HEK293T (cell line): ENCODE measurements at regions not wholly inside any gene's neighbourhood (a gene's known extent, or its start where the extent isn't known, plus 50 kb on each side); places are given as distances from the start of the nearest gene placed in this dataset.

Source experiments
- CTCF ChIA-PET: fragments of 350-600 bp; formaldehyde crosslinking; extraction: SDS; loops from one replicate; lab custom pipeline; 2021; ENCODE audit warnings: antibody characterized with exemption, inconsistent platforms; lab: Yijun Ruan, JAX
- POLR2A ChIA-PET: fragments of 350-600 bp; formaldehyde crosslinking; extraction: SDS; loops from one replicate; lab custom pipeline; 2020; ENCODE audit warnings: antibody characterized with exemption, inconsistent platforms; lab: Yijun Ruan, JAX
- DNase-seq: peaks from one replicate; pipeline ENCODE4 v3.0.0; 2012; ENCODE audit warnings: mixed read lengths; ENCODE audit errors: extremely low spot score
- ARNT ChIP-seq: fragments of 450-650 bp; IDR thresholded peaks from 2 replicates; pipeline ENCODE4 v1.6.1; 2017; ENCODE audit warnings: mild to moderate bottlenecking
- BHLHE40 ChIP-seq: fragments of 450-650 bp; IDR thresholded peaks from 2 replicates; pipeline ENCODE4 v1.6.1; 2016; ENCODE audit warnings: mild to moderate bottlenecking, moderate library complexity, borderline replicate concordance
- CTBP1 ChIP-seq: fragments of 450-650 bp; IDR thresholded peaks from 2 replicates; pipeline ENCODE4 v1.6.1; 2016; ENCODE audit warnings: borderline replicate concordance
- ELF4 ChIP-seq: fragments of 450-650 bp; IDR thresholded peaks from 2 replicates; pipeline ENCODE4 v1.6.1; 2017; ENCODE audit warnings: antibody characterized with exemption
- FOXA1 ChIP-seq: fragments of 450-650 bp; IDR thresholded peaks from 2 replicates; pipeline ENCODE4 v1.6.1; 2016; ENCODE audit warnings: mild to moderate bottlenecking
- FOXK2 ChIP-seq: fragments of 450-650 bp; IDR thresholded peaks from 2 replicates; pipeline ENCODE4 v1.6.1; 2016; ENCODE audit warnings: mild to moderate bottlenecking
- FOXM1 ChIP-seq: fragments of 450-650 bp; IDR thresholded peaks from 2 replicates; pipeline ENCODE4 v1.6.1; 2017; ENCODE audit warnings: mild to moderate bottlenecking, borderline replicate concordance
- HDGF ChIP-seq: fragments of 450-650 bp; IDR thresholded peaks from 2 replicates; pipeline ENCODE4 v1.6.1; 2017; ENCODE audit warnings: antibody characterized with exemption, borderline replicate concordance
- L3MBTL2 ChIP-seq: fragments of 450-650 bp; conservative IDR thresholded peaks from 2 replicates; pipeline ENCODE4 v1.6.1; 2016; ENCODE audit warnings: mild to moderate bottlenecking
- LEF1 ChIP-seq: fragments of 450-650 bp; IDR thresholded peaks from 2 replicates; pipeline ENCODE4 v1.6.1; 2017; ENCODE audit warnings: mild to moderate bottlenecking, borderline replicate concordance
- NFRKB ChIP-seq: fragments of 450-650 bp; IDR thresholded peaks from 2 replicates; pipeline ENCODE4 v1.6.1; 2016; ENCODE audit warnings: mild to moderate bottlenecking, moderate library complexity
- PKNOX1 ChIP-seq: fragments of 450-650 bp; IDR thresholded peaks from 2 replicates; pipeline ENCODE4 v1.6.1; 2016
- SP1 ChIP-seq: fragments of 450-650 bp; IDR thresholded peaks from 2 replicates; pipeline ENCODE4 v1.6.1; 2017
- SUZ12 ChIP-seq: fragments of 450-650 bp; IDR thresholded peaks from 2 replicates; pipeline ENCODE4 v1.6.1; 2016; ENCODE audit warnings: mild to moderate bottlenecking
- TARDBP ChIP-seq: fragments of 450-650 bp; IDR thresholded peaks from 2 replicates; pipeline ENCODE4 v1.6.1; 2016
- ZNF384 ChIP-seq: fragments of 450-650 bp; IDR thresholded peaks from 2 replicates; pipeline ENCODE4 v1.6.1; 2016

DNA sequence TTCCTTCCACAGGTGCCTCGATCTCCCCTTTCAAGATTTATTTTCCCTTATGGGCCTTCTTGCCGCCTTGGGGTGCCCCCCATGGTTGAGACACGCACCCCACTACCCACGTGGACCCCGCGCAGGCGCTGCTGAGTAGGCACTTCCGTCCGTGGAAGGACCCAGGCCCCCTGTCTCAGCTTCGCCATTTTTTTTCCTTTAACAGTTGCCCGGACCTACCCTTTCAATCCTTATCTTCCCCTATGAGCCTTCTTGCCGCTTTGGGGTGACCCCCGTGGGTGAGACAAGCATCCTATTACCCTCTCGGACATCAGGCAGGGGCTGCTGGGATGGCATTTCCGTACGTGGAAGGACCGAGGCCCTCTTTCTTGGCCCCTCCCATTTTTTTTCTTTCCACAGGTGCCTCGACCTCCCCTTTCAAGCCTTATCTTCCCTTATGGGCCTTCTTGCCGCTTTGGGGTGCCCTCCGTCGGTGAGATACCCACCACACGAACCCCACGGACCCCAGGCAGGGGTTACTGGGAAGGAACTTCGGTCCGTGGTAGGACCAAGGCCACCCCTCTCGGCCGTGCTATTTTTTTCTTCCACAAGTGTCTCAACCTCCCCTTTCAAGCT, 268.2 kb downstream of the ALG10 start:
- no peak for DNase-seq
- TF ChIP-seq HDGF: no peak
- TF ChIP-seq LEF1: no peak
- no peak for TF ChIP-seq ARNT
- TF ChIP-seq NFRKB: no peak
- no peak for TF ChIP-seq BHLHE40
- TF ChIP-seq FOXM1: no peak
- no peak for TF ChIP-seq PKNOX1
- TF ChIP-seq FOXA1: no peak
- TF ChIP-seq ELF4: no peak
- no peak for TF ChIP-seq TARDBP
- no peak for TF ChIP-seq SP1
- TF ChIP-seq FOXK2: no peak
- TF ChIP-seq SUZ12: no peak
- ChIA-PET CTCF (no interaction called here), POLR2A (no interaction called here)

GRCh38 chr12:34291001-34291400, 268.7 kb downstream of the ALG10 start:
- TF ChIP-seq TARDBP: no peak
- no peak for TF ChIP-seq FOXM1
- ChIA-PET CTCF (no interaction called here), POLR2A (no interaction called here)
- no peak for DNase-seq

DNA sequence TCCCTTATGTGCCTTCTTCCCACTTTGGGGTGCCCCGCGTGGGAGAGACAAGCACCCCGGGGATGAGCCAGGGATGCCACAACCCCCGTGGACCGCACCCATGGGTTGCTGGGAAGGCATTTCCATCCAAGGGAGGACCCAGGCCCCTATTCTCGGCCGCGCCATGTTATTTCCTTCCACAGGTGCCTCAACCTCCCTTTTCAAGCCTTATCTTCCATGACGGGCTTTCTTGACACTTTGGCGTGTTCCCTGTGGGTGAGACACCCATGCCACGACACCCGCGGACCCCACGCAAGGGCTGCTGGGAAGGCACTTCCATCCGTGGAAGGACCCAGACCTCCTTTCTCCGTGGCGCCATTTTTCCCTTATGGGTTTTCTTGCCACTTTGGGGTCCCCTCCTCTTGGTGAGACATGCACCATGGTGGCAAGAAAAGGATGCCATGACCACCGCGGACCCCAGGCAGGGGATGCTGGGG, 269.2 kb downstream of the ALG10 start:
- POLR2A ChIA-PET: no interaction called here
- CTCF ChIA-PET: no interaction called here
- TF ChIP-seq CTBP1 (no peak), FOXA1 (no peak), PKNOX1 (no peak), BHLHE40 (no peak), SUZ12 (no peak), SP1 (no peak), ZNF384 (no peak), HDGF (no peak), L3MBTL2 (no peak), NFRKB (no peak), TARDBP (no peak), ARNT (no peak), LEF1 (no peak), FOXM1 (no peak), FOXK2 (no peak), ELF4 (no peak)
- DNase-seq: no peak

- ChIA-PET POLR2A (no interaction called here), CTCF (no interaction called here)
- no peak for DNase-seq
- TF ChIP-seq FOXM1 (no peak), TARDBP (no peak), NFRKB (no peak), ELF4 (no peak), L3MBTL2 (no peak), HDGF (no peak), PKNOX1 (no peak), ARNT (no peak), LEF1 (no peak), BHLHE40 (no peak), FOXA1 (no peak), SUZ12 (no peak), CTBP1 (no peak)
These were observed 270.7 kb downstream of the ALG10 start for GRCh38 chr12:34292736-34293625.

DNA sequence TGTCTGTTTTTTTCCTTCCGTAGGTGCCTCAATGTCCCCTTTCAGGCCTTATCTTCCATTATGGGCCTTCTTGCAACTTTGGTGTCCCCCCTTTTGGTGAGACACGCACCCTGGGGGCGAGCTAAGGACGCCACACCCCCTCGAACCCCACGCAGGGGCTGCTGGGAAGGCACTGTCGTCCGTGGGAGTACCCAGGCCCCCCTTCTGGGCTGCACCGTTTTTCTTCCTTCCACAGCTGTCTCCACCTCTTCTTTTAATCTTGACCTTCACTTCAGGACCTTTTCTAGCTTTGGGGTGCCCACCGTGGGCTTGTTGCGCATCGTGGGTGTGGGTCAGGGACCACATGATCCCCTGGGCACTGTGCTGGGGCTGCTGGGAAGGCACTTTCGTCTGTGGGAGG, 271.8 kb downstream of the ALG10 start:
- TF ChIP-seq ELF4 (no peak), L3MBTL2 (no peak), PKNOX1 (no peak), ZNF384 (no peak), NFRKB (no peak), SP1 (no peak), FOXM1 (no peak), FOXA1 (no peak), TARDBP (no peak), HDGF (no peak), LEF1 (no peak), FOXK2 (no peak), ARNT (no peak), CTBP1 (no peak), BHLHE40 (no peak), SUZ12 (no peak)
- ChIA-PET POLR2A (no interaction called here), CTCF (no interaction called here)
- no peak for DNase-seq
